ENCODE measurements at regions not wholly inside any gene's neighbourhood (a gene's known extent, or its start where the extent isn't known, plus 50 kb on each side); places are given as distances from the start of the nearest gene placed in this dataset.

DNA sequence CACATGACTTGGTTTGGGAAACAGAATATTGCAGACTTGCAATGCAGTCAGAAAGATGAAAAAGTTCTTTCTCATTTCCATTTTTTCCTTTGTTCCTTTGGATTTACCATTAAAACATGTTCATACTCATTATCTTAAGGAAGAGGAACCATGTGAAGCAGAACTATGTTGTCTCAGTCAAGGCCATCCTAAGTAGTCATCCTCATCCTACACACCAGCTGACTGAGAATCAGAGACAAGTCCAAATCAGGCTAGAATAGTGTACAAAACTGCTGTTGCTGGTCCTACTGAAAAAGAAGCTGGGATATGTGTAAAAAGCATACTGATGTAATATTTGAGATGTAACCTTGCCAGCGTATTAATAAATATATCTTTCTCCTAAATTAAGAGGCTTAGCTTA is 433.4 kb downstream of the SLITRK5 start:
- Histone ChIP-seq H3K9me3 (ENCODE audit: insufficient read depth, low read length) (no peaks in the 10 kb centered on the region), H3F3A (ENCODE audit: insufficient read depth) (no peaks in the 10 kb centered on the region), H3K27me3 (ENCODE audit: low read length) (no peaks in the 10 kb centered on the region), H3K4me2 (ENCODE audit: low read depth, low read length, poor library complexity, severe bottlenecking) (no peak overlapping the region), H4K20me1 (ENCODE audit: low read depth, low read length) (no peaks in the 10 kb centered on the region), H3K9ac (ENCODE audit: low read length) (no peak overlapping the region), H3K27ac (ENCODE audit: low read depth, low read length) (no peak overlapping the region), H3K36me3 (ENCODE audit: low read length) (no peaks in the 10 kb centered on the region), H3K79me2 (ENCODE audit: insufficient read depth, low read length) (no peaks in the 10 kb centered on the region), H3K4me3 (ENCODE audit: insufficient read depth, low read length, poor library complexity, severe bottlenecking) (no peak overlapping the region), H2AFZ (ENCODE audit: low read depth, low read length, severe bottlenecking) (no peak overlapping the region), H3K9me2 (replicated peaks; ENCODE audit: insufficient read depth, low read length) (no peaks in the 10 kb centered on the region)
- TF ChIP-seq EZH2phosphoT487 (conservative IDR thresholded peaks at IDR 0.05; ENCODE audit: low read length), result no peak
- TF ChIP-seq, protein P1, sequence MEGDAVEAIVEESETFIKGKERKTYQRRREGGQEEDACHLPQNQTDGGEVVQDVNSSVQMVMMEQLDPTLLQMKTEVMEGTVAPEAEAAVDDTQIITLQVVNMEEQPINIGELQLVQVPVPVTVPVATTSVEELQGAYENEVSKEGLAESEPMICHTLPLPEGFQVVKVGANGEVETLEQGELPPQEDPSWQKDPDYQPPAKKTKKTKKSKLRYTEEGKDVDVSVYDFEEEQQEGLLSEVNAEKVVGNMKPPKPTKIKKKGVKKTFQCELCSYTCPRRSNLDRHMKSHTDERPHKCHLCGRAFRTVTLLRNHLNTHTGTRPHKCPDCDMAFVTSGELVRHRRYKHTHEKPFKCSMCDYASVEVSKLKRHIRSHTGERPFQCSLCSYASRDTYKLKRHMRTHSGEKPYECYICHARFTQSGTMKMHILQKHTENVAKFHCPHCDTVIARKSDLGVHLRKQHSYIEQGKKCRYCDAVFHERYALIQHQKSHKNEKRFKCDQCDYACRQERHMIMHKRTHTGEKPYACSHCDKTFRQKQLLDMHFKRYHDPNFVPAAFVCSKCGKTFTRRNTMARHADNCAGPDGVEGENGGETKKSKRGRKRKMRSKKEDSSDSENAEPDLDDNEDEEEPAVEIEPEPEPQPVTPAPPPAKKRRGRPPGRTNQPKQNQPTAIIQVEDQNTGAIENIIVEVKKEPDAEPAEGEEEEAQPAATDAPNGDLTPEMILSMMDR (IDR thresholded peaks at IDR 0.05; ENCODE audit: insufficient read depth, low read length, poor library complexity, severe bottlenecking), result no peak

DNA sequence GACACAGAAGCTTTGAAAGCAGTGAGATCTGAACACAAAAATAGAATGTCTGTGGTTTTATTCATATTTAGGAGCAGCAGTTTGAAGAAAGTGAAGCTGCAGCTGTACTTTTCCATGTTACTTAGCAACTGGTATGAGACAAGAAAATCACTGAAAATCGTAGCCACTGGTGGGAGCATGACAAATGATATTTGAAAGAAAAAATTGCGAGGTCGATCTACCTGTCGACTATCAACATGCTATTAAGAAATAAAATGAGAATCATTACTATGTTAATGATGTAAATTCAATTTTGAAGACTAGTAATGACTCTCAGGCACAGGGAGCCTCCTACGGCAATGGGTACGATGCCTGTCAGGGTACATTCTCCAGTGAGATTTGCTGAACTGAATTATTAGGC is 436.4 kb downstream of the SLITRK5 start:
- Histone ChIP-seq H3K9ac (ENCODE audit: low read length) (no peak overlapping the region), H3K27me3 (ENCODE audit: low read length) (no peaks in the 10 kb centered on the region), H2AFZ (ENCODE audit: low read depth, low read length, severe bottlenecking) (no peak overlapping the region), H3K79me2 (ENCODE audit: insufficient read depth, low read length) (no peaks in the 10 kb centered on the region), H3K9me2 (replicated peaks; ENCODE audit: insufficient read depth, low read length) (no peaks in the 10 kb centered on the region; the same call in 1 of the 2 replicates), H3K9me3 (ENCODE audit: insufficient read depth, low read length) (no peaks in the 10 kb centered on the region; the same call in 1 of the 2 replicates), H3F3A (ENCODE audit: insufficient read depth) (no peaks in the 10 kb centered on the region), H4K20me1 (ENCODE audit: low read depth, low read length) (no peaks in the 10 kb centered on the region), H3K27ac (ENCODE audit: low read depth, low read length) (no peak overlapping the region), H3K4me3 (ENCODE audit: insufficient read depth, low read length, poor library complexity, severe bottlenecking) (no peak overlapping the region), H3K36me3 (ENCODE audit: low read length) (no peaks in the 10 kb centered on the region), H3K4me2 (ENCODE audit: low read depth, low read length, poor library complexity, severe bottlenecking) (no peak overlapping the region)
- no peak for TF ChIP-seq EZH2phosphoT487 (conservative IDR thresholded peaks at IDR 0.05; ENCODE audit: low read length)
- TF ChIP-seq, protein P1 (IDR thresholded peaks at IDR 0.05; ENCODE audit: insufficient read depth, low read length, poor library complexity, severe bottlenecking), result no peak

DNA sequence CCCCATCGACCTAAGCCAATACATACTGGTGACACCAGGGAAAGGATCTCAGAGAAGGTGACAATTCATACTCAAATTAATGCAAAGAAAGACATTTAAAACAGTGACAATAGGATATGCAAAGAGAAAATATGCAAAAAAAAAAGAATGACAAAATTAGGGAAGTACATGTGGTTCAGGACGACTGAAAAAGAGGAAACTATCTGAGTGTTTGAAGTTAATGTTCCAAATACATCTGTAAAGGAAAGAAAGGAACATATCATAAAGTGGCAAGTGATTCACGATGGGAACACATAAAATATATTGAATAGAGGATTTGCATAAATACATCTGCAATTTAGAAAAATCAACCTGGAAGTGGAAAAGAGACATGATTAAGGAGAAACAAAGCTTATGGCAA is 441.4 kb downstream of the SLITRK5 start:
- Histone ChIP-seq H3K36me3 (ENCODE audit: low read length) (no peaks in the 10 kb centered on the region), H3K4me2 (ENCODE audit: low read depth, low read length, poor library complexity, severe bottlenecking) (no peak overlapping the region), H3K9me3 (ENCODE audit: insufficient read depth, low read length) (no peaks in the 10 kb centered on the region; the same call in 1 of the 2 replicates), H3K79me2 (ENCODE audit: insufficient read depth, low read length) (no peaks in the 10 kb centered on the region), H3K27me3 (ENCODE audit: low read length) (no peaks in the 10 kb centered on the region), H4K20me1 (ENCODE audit: low read depth, low read length) (no peaks in the 10 kb centered on the region), H2AFZ (ENCODE audit: low read depth, low read length, severe bottlenecking) (no peak overlapping the region), H3K9ac (ENCODE audit: low read length) (no peak overlapping the region), H3K9me2 (replicated peaks; ENCODE audit: insufficient read depth, low read length) (no peaks in the 10 kb centered on the region; the same call in 1 of the 2 replicates), H3K27ac (ENCODE audit: low read depth, low read length) (no peak overlapping the region), H3K4me3 (ENCODE audit: insufficient read depth, low read length, poor library complexity, severe bottlenecking) (no peak overlapping the region), H3F3A (ENCODE audit: insufficient read depth) (no peaks in the 10 kb centered on the region)
- no peak for TF ChIP-seq EZH2phosphoT487 (conservative IDR thresholded peaks at IDR 0.05; ENCODE audit: low read length)
- TF ChIP-seq, protein P1 (IDR thresholded peaks at IDR 0.05; ENCODE audit: insufficient read depth, low read length, poor library complexity, severe bottlenecking), result no peak
